WTC11 (cell line): ENCODE measurements at regions not wholly inside any gene's neighbourhood (a gene's known extent, or its start where the extent isn't known, plus 50 kb on each side); places are given as distances from the start of the nearest gene placed in this dataset.

Experiments
- ATAC-seq: fragments of 200-7000 bp; cut with Tn5 transposase; 2 replicates; pipeline ENCODE4 v1.10.0; 2021; ENCODE audit warnings: mild to moderate bottlenecking, moderate library complexity
- CTCF ChIA-PET: fragments of 300-600 bp; sonication (Branson Sonifier 250); formaldehyde crosslinking; loops from one replicate; lab custom pipeline; 2021; ENCODE audit warnings: antibody characterized with exemption; lab: Charles Lee
- POLR2A ChIA-PET: fragments of 350-600 bp; sonication (Branson Sonifier 250); formaldehyde crosslinking; loops from one replicate; lab custom pipeline; 2021; ENCODE audit warnings: antibody characterized with exemption; lab: Charles Lee
- DNase-seq: peaks from one replicate; pipeline ENCODE4 v3.0.0; 2021; ENCODE audit warnings: low spot score
- H3K27ac Mint-ChIP-seq: 2 replicates; pipeline ENCODE4 v1.8.0; 2021; ENCODE audit warnings: mixed read lengths
- H3K27me3 Mint-ChIP-seq: 2 replicates; pipeline ENCODE4 v1.8.0; 2021; ENCODE audit warnings: low read depth, mild to moderate bottlenecking, moderate library complexity, mixed read lengths
- H3K36me3 Mint-ChIP-seq: 2 replicates; pipeline ENCODE4 v1.8.0; 2021; ENCODE audit warnings: mixed read lengths
- H3K4me1 Mint-ChIP-seq: 2 replicates; pipeline ENCODE4 v1.8.0; 2022; ENCODE audit warnings: mixed read lengths
- H3K4me3 Mint-ChIP-seq: 2 replicates; pipeline ENCODE4 v1.8.0; 2021; ENCODE audit warnings: mild to moderate bottlenecking, moderate library complexity, mixed read lengths
- H3K9me3 Mint-ChIP-seq: 2 replicates; pipeline ENCODE4 v1.8.0; 2021; ENCODE audit warnings: mixed read lengths
- ATF3 ChIP-seq: sonication (generic); formaldehyde crosslinking; conservative IDR thresholded peaks from 2 replicates; pipeline ENCODE4 v1.8.1; 2022; ENCODE audit warnings: mild to moderate bottlenecking, missing genetic modification reagents
- ATF6 ChIP-seq: sonication (generic); formaldehyde crosslinking; IDR thresholded peaks from 2 replicates; pipeline ENCODE4 v1.8.1; 2023; ENCODE audit warnings: mild to moderate bottlenecking, missing genetic modification reagents
- CREB1 ChIP-seq: sonication (generic); formaldehyde crosslinking; IDR thresholded peaks from 2 replicates; pipeline ENCODE4 v1.8.0; 2023; ENCODE audit warnings: mild to moderate bottlenecking, missing genetic modification reagents
- CREM ChIP-seq: sonication (generic); formaldehyde crosslinking; IDR thresholded peaks from 2 replicates; pipeline ENCODE4 v1.8.1; 2022; ENCODE audit warnings: mild to moderate bottlenecking, missing genetic modification reagents, moderate library complexity
- E2F4 ChIP-seq: sonication (generic); formaldehyde crosslinking; IDR thresholded peaks from 2 replicates; pipeline ENCODE4 v1.8.1; 2022; ENCODE audit warnings: low read depth, mild to moderate bottlenecking, moderate library complexity, missing genetic modification reagents, borderline replicate concordance
- E2F5 ChIP-seq: sonication (generic); formaldehyde crosslinking; IDR thresholded peaks from 2 replicates; pipeline ENCODE4 v1.8.1; 2022; ENCODE audit warnings: mild to moderate bottlenecking, moderate library complexity, missing genetic modification reagents
- HMGXB4 ChIP-seq: sonication (generic); formaldehyde crosslinking; IDR thresholded peaks from 2 replicates; pipeline ENCODE4 v1.8.1; 2023; ENCODE audit warnings: mild to moderate bottlenecking, moderate library complexity, missing genetic modification reagents
- JAZF1 ChIP-seq: fragments of 250-450 bp; sonication (Bioruptor Pico); IDR thresholded peaks from 2 replicates; pipeline ENCODE4 v1.9.0; 2021; ENCODE audit warnings: moderate library complexity, mild to moderate bottlenecking, inconsistent platforms
- JUN ChIP-seq: sonication (generic); formaldehyde crosslinking; IDR thresholded peaks from 2 replicates; pipeline ENCODE4 v1.8.0; 2023; ENCODE audit warnings: mild to moderate bottlenecking, missing genetic modification reagents
- MLX ChIP-seq: sonication (generic); formaldehyde crosslinking; IDR thresholded peaks from 2 replicates; pipeline ENCODE4 v1.8.1; 2023; ENCODE audit warnings: mild to moderate bottlenecking, missing genetic modification reagents, moderate library complexity
- MXD4 ChIP-seq: fragments of 250-450 bp; sonication (Bioruptor Pico); IDR thresholded peaks from 2 replicates; pipeline ENCODE4 v1.8.0; 2021; ENCODE audit warnings: mild to moderate bottlenecking, moderate library complexity, borderline replicate concordance
- NFYB ChIP-seq: sonication (generic); formaldehyde crosslinking; conservative IDR thresholded peaks from 2 replicates; pipeline ENCODE4 v1.8.0; 2022; ENCODE audit warnings: low read depth, missing genetic modification reagents
- NR2C2 ChIP-seq: sonication (generic); formaldehyde crosslinking; IDR thresholded peaks from 2 replicates; pipeline ENCODE4 v1.8.0; 2022; ENCODE audit warnings: mild to moderate bottlenecking, missing genetic modification reagents
- PRRX2 ChIP-seq: fragments of 250-450 bp; sonication (Bioruptor Pico); IDR thresholded peaks from 2 replicates; pipeline ENCODE4 v1.8.0; 2021; ENCODE audit warnings: mild to moderate bottlenecking
- RELA ChIP-seq: sonication (generic); formaldehyde crosslinking; IDR thresholded peaks from 2 replicates; pipeline ENCODE4 v1.8.1; 2022; ENCODE audit warnings: missing genetic modification reagents, mild to moderate bottlenecking, borderline replicate concordance
- RORB ChIP-seq: fragments of 250-450 bp; sonication (Bioruptor Pico); IDR thresholded peaks from 2 replicates; pipeline ENCODE4 v1.9.0; 2021; ENCODE audit warnings: mild to moderate bottlenecking
- TCF7 ChIP-seq: sonication (generic); formaldehyde crosslinking; IDR thresholded peaks from 2 replicates; pipeline ENCODE4 v1.8.0; 2022; ENCODE audit warnings: mild to moderate bottlenecking, low read depth, missing genetic modification reagents, moderate library complexity
- USF1 ChIP-seq: sonication (generic); formaldehyde crosslinking; IDR thresholded peaks from 2 replicates; pipeline ENCODE4 v1.8.0; 2022; ENCODE audit warnings: mild to moderate bottlenecking, missing genetic modification reagents
- TF ChIP-seq, protein P1 (sequence below): sonication (generic); formaldehyde crosslinking; IDR thresholded peaks from 2 replicates; pipeline ENCODE4 v1.8.0; 2022; ENCODE audit warnings: mild to moderate bottlenecking, missing genetic modification reagents
- TF ChIP-seq, protein P2 (sequence below): sonication (generic); formaldehyde crosslinking; IDR thresholded peaks from 2 replicates; pipeline ENCODE4 v1.8.1; 2023; ENCODE audit warnings: mild to moderate bottlenecking, missing genetic modification reagents, borderline replicate concordance

GRCh38 chr4:31702326-31702725, 982.2 kb downstream of the PCDH7 start (continued):
- TF ChIP-seq HMGXB4 (no peak), RORB (CRISPR knock-in tag) (no peak)

DNA sequence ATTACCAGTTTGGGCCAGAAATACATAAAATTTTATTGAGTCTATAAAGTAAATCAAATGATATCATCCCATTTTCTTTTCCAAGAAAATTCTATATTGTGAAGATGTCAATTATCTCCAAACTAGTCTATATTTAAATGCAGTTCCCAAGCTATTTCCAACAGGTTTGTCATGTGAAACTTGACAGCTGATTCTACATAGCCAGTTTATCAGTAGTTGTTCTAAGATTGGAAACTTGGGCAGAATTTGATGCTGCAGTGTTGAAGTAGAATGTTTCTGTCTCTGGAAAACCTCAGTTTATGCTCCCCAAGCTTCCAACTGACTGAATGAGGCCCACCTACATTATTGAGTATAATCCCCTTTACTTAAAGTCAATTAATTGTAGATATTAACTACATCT, 994.1 kb downstream of the PCDH7 start:
- no peak overlapping the region for H3K27ac Mint-ChIP-seq
- DNase-seq (no peak), ATAC-seq (no peak)
- no peak for TF ChIP-seq TCF7 (CRISPR knock-in tag)
- no peak for TF ChIP-seq E2F4 (CRISPR knock-in tag)
- no peak for TF ChIP-seq ATF3 (CRISPR knock-in tag)
- TF ChIP-seq, protein P1, sequence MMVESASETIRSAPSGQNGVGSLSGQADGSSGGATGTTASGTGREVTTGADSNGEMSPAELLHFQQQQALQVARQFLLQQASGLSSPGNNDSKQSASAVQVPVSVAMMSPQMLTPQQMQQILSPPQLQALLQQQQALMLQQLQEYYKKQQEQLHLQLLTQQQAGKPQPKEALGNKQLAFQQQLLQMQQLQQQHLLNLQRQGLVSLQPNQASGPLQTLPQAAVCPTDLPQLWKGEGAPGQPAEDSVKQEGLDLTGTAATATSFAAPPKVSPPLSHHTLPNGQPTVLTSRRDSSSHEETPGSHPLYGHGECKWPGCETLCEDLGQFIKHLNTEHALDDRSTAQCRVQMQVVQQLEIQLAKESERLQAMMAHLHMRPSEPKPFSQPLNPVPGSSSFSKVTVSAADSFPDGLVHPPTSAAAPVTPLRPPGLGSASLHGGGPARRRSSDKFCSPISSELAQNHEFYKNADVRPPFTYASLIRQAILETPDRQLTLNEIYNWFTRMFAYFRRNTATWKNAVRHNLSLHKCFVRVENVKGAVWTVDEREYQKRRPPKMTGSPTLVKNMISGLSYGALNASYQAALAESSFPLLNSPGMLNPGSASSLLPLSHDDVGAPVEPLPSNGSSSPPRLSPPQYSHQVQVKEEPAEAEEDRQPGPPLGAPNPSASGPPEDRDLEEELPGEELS (CRISPR knock-in tag) = no peak
- TF ChIP-seq JAZF1 (CRISPR knock-in tag) = no peak
- TF ChIP-seq JUN (CRISPR knock-in tag) = no peak
- no peak for TF ChIP-seq NR2C2
- TF ChIP-seq MLX (CRISPR knock-in tag) = no peak
- H3K9me3 Mint-ChIP-seq = peaks cover 9% of the 10 kb centered on the region
- no peak overlapping the region for H3K4me3 Mint-ChIP-seq
- peaks cover 2% of the 10 kb centered on the region; the same call in 1 of the 2 replicates for H3K36me3 Mint-ChIP-seq
- H3K27me3 Mint-ChIP-seq = no peaks in the 10 kb centered on the region
- POLR2A ChIA-PET = no interaction called here
- H3K4me1 Mint-ChIP-seq = no peaks in the 10 kb centered on the region
- CTCF ChIA-PET = no interaction called here

DNA sequence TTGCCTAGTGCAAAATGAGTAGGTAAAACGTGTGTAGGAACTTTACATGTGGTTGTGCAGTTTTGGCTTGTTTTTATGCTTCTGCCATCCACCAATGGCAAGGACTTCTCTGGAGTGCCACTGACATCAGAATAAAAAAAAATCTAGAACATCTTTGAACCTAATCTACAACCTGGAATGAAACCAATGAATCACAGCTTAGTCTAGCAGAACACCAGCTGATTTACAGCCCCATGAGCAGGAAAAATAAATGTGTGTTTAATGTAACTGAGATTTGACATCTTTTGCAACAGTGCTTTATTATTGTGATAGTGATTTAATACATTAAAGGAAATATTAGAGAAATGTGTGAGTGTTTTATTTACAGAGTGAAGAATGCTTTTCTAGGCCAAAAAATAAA, 995.1 kb downstream of the PCDH7 start:
- ChIA-PET POLR2A (no interaction called here), CTCF (no interaction called here)
- no peaks in the 10 kb centered on the region for H3K27me3 Mint-ChIP-seq
- H3K36me3 Mint-ChIP-seq = peaks cover 7% of the 10 kb centered on the region; the same call in 1 of the 2 replicates
- H3K4me3 Mint-ChIP-seq = no peak overlapping the region
- DNase-seq = no peak
- no peaks in the 10 kb centered on the region for H3K4me1 Mint-ChIP-seq
- ATAC-seq = no peak
- peaks cover 17% of the 10 kb centered on the region for H3K9me3 Mint-ChIP-seq
- no peak overlapping the region for H3K27ac Mint-ChIP-seq
- TF ChIP-seq CREM (CRISPR knock-in tag) (no peak), USF1 (no peak), E2F5 (CRISPR knock-in tag) (no peak), MXD4 (CRISPR knock-in tag) (no peak), NFYB (CRISPR knock-in tag) (no peak), ATF6 (CRISPR knock-in tag) (no peak), JUN (CRISPR knock-in tag) (no peak), CREB1 (no peak), RELA (CRISPR knock-in tag) (no peak), PRRX2 (no peak), RORB (CRISPR knock-in tag) (no peak)
- TF ChIP-seq, protein P2, sequence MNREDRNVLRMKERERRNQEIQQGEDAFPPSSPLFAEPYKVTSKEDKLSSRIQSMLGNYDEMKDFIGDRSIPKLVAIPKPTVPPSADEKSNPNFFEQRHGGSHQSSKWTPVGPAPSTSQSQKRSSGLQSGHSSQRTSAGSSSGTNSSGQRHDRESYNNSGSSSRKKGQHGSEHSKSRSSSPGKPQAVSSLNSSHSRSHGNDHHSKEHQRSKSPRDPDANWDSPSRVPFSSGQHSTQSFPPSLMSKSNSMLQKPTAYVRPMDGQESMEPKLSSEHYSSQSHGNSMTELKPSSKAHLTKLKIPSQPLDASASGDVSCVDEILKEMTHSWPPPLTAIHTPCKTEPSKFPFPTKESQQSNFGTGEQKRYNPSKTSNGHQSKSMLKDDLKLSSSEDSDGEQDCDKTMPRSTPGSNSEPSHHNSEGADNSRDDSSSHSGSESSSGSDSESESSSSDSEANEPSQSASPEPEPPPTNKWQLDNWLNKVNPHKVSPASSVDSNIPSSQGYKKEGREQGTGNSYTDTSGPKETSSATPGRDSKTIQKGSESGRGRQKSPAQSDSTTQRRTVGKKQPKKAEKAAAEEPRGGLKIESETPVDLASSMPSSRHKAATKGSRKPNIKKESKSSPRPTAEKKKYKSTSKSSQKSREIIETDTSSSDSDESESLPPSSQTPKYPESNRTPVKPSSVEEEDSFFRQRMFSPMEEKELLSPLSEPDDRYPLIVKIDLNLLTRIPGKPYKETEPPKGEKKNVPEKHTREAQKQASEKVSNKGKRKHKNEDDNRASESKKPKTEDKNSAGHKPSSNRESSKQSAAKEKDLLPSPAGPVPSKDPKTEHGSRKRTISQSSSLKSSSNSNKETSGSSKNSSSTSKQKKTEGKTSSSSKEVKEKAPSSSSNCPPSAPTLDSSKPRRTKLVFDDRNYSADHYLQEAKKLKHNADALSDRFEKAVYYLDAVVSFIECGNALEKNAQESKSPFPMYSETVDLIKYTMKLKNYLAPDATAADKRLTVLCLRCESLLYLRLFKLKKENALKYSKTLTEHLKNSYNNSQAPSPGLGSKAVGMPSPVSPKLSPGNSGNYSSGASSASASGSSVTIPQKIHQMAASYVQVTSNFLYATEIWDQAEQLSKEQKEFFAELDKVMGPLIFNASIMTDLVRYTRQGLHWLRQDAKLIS = no peak
